ENCODE measurements at regions not wholly inside any gene's neighbourhood (a gene's known extent, or its start where the extent isn't known, plus 50 kb on each side); places are given as distances from the start of the nearest gene placed in this dataset.

DNA sequence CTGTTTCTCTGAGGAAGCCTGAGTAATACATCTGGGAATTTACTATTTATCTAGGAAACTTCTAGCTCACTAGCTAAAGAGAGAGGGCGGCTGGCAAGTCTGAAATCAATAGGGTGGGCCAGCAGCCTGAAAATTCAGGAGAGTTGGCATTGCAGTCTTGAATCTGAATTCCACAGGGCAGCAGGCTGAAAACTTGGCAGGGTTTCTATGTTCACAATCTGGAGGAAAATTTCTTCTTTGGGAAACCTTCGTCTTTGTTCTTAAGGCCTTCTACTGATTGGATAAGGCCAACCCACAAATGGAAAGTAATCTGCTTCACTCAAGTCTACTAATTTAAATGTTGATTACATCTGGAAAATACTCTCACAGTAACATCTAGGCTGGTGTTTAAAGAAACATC is 101.0 kb upstream of the COG2 start:
- intact Hi-C loops (cut with micrococcal nuclease; ENCODE audit: unreplicated experiment) (no loop called here), in situ Hi-C loops (cut with HindIII; ENCODE audit: extremely low pct_ligation_motif_present, low pct_unique_long_range_greater_than_20kb) (no loop called here)
- no peaks in the 10 kb centered on the region for H4K20me1 ChIP-seq (ENCODE audit: insufficient read depth, low read length)
- no peak overlapping the region for H3K9ac ChIP-seq (ENCODE audit: insufficient read depth, low read depth, low read length)
- no peaks in the 10 kb centered on the region for H3K9me3 ChIP-seq (ENCODE audit: low read length)
- DNase-seq (ENCODE audit: low spot score): no peak
- FAIRE-seq: no peak
- no peak overlapping the region for H3K4me2 ChIP-seq (ENCODE audit: low read depth, low read length)
- no TSS peak for BruUV-seq (replicated peaks)
- ChIA-PET POLR2A (no interaction called here), CTCF (ENCODE audit: low intra/inter-chr PET ratio, low total read pairs) (no interaction called here)
- no peak overlapping the region for H3K27ac ChIP-seq (ENCODE audit: extremely low read length, insufficient read depth, low read length)
- H3K4me1 ChIP-seq (ENCODE audit: insufficient read depth, low read length): no peaks in the 10 kb centered on the region
- no peaks in the 10 kb centered on the region for H3K27me3 ChIP-seq (ENCODE audit: control insufficient read depth in 1 of 2, insufficient read depth in 2 of 2, low read length in 2 of 2)
- H2AFZ ChIP-seq (ENCODE audit: low read length): no peak overlapping the region
- 34% methylated on average over 2 of the region's 2 CpGs for WGBS (ENCODE audit: low lambda C conversion rate)
- no peak for ATAC-seq
- H3K79me2 ChIP-seq (ENCODE audit: insufficient read depth, low read length): no peaks in the 10 kb centered on the region
- H3K36me3 ChIP-seq (replicated peaks in 1 of 2; ENCODE audit: control insufficient read depth in 1 of 2, insufficient read depth in 2 of 2, low read length in 2 of 2): no peaks in the 10 kb centered on the region
- TF ChIP-seq SRF (IDR thresholded peaks at IDR 0.05; ENCODE audit: low read depth, low read length): no peak
- TF ChIP-seq WIZ (CRISPR knock-in tag; IDR thresholded peaks at IDR 0.05): no peak
- no peak for TF ChIP-seq MXI1 (IDR thresholded peaks at IDR 0.05; ENCODE audit: borderline replicate concordance, low read depth, low read length)
- no peak for TF ChIP-seq ZNF660 (CRISPR knock-in tag; IDR thresholded peaks at IDR 0.05; ENCODE audit: borderline replicate concordance, low read depth)
- TF ChIP-seq, protein P1, sequence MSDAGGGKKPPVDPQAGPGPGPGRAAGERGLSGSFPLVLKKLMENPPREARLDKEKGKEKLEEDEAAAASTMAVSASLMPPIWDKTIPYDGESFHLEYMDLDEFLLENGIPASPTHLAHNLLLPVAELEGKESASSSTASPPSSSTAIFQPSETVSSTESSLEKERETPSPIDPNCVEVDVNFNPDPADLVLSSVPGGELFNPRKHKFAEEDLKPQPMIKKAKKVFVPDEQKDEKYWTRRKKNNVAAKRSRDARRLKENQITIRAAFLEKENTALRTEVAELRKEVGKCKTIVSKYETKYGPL (CRISPR knock-in tag; IDR thresholded peaks at IDR 0.05): no peak
- TF ChIP-seq ZNF576 (CRISPR knock-in tag; IDR thresholded peaks at IDR 0.05): no peak
- no peak for TF ChIP-seq ZBTB38 (CRISPR knock-in tag; IDR thresholded peaks at IDR 0.05)
- TF ChIP-seq RFX3 (CRISPR knock-in tag; IDR thresholded peaks at IDR 0.05): no peak
- no peak for TF ChIP-seq ZNF274 (CRISPR knock-in tag; IDR thresholded peaks at IDR 0.05)
- TF ChIP-seq RNF2 (conservative IDR thresholded peaks at IDR 0.05; ENCODE audit: low read depth): no peak
- no peak for TF ChIP-seq PCBP2 (optimal IDR thresholded peaks at IDR 0.05; ENCODE audit: low read depth, low read length, poor library complexity, severe bottlenecking)
- no peak for TF ChIP-seq CHCHD3 (CRISPR knock-in tag; IDR thresholded peaks at IDR 0.05)
- no peak for TF ChIP-seq KLF13 (CRISPR knock-in tag; IDR thresholded peaks at IDR 0.05)
- TF ChIP-seq ZBTB46 (CRISPR knock-in tag; IDR thresholded peaks at IDR 0.05; ENCODE audit: borderline replicate concordance): no peak
- TF ChIP-seq CENPX (CRISPR knock-in tag; IDR thresholded peaks at IDR 0.05): no peak
- no peak for TF ChIP-seq ZMYM4 (CRISPR knock-in tag; IDR thresholded peaks at IDR 0.05)
- TF ChIP-seq ZNF713 (CRISPR knock-in tag; IDR thresholded peaks at IDR 0.05): no peak
- TF ChIP-seq ZNF839 (CRISPR knock-in tag; IDR thresholded peaks at IDR 0.05; ENCODE audit: borderline replicate concordance): no peak
- no peak for TF ChIP-seq ATAD3A (CRISPR knock-in tag; IDR thresholded peaks at IDR 0.05)
- no peak overlapping the region for H3K4me3 ChIP-seq (replicated peaks in 1 of 3; ENCODE audit: insufficient read depth in 1 of 3, low read depth in 2 of 3, low read length in 3 of 3)

Data from HepG2 (cell line).